HL-60 (cell line): ENCODE measurements at regions not wholly inside any gene's neighbourhood (a gene's known extent, or its start where the extent isn't known, plus 50 kb on each side); places are given as distances from the start of the nearest gene placed in this dataset.
"Not testable (repeated sequence)": the region's sequence is repeated elsewhere in the genome, so short reads cannot be mapped to it uniquely, and the experiment has no call there.

Experiments
- DNase-seq, 2 experiments: peaks; one replicate each; pipeline ENCODE4 v3.0.0-alpha.2; 2010 to 2020; ENCODE audit warnings: low read depth in 1 of 2, low spot score in 1 of 2
- H3K27ac ChIP-seq: fragments of 250-450 bp; sonication (Bioruptor Pico); replicated peaks from 2 replicates; pipeline ENCODE4 v1.5.1; 2020; ENCODE audit warnings: mild to moderate bottlenecking, moderate library complexity
- H3K27me3 ChIP-seq: fragments of 250-450 bp; sonication (Bioruptor Pico); 2 replicates; pipeline ENCODE4 v1.5.1; 2021; ENCODE audit warnings: mild to moderate bottlenecking, moderate library complexity; ENCODE audit not compliant: insufficient read depth, poor library complexity, severe bottlenecking
- H3K4me3 ChIP-seq: replicated peaks from 2 replicates; pipeline ENCODE4 v1.5.1; 2011; ENCODE audit warnings: mild to moderate bottlenecking, control low read depth, low read length; ENCODE audit not compliant: insufficient read depth
- CTCF ChIP-seq: IDR thresholded peaks from one replicate; pipeline ENCODE4 v1.5.1; 2011; ENCODE audit warnings: low read length, control low read depth, inconsistent platforms; ENCODE audit not compliant: insufficient read depth
- GABPA ChIP-seq: IDR thresholded peaks from 2 replicates; pipeline ENCODE4 v1.6.1; 2012; ENCODE audit warnings: low read depth
- POLR2AphosphoS5 ChIP-seq: IDR thresholded peaks from 2 replicates; pipeline ENCODE4 v1.6.1; 2012; ENCODE audit warnings: low read depth
- REST ChIP-seq: IDR thresholded peaks from 2 replicates; pipeline ENCODE4 v1.6.1; 2012; ENCODE audit warnings: low read depth; ENCODE audit not compliant: insufficient replicate concordance
- SPI1 ChIP-seq: IDR thresholded peaks from 2 replicates; pipeline ENCODE4 v1.6.1; 2012; ENCODE audit warnings: low read depth, mild to moderate bottlenecking, borderline replicate concordance

GRCh38 chr1:100795646-100795985 lies 76.1 kb downstream of the VCAM1 start:
- Histone ChIP-seq H3K27ac (no peak overlapping the region), H3K4me3 (no peak overlapping the region), H3K27me3 (no peaks in the 10 kb centered on the region)
- no peak for DNase-seq
- TF ChIP-seq SPI1: no peak
- TF ChIP-seq REST: no peak
- no peak for TF ChIP-seq CTCF
- no peak for TF ChIP-seq POLR2AphosphoS5
- TF ChIP-seq GABPA: no peak

- TF ChIP-seq SPI1 (no peak), CTCF (no peak)
- no peak overlapping the region for H3K27ac ChIP-seq
These were observed 76.5 kb downstream of the VCAM1 start for GRCh38 chr1:100796046-100796445.

GRCh38 chr1:100799548-100799947 lies 80.0 kb downstream of the VCAM1 start:
- DNase-seq: no peak
- no peaks in the 10 kb centered on the region for H3K27me3 ChIP-seq
- H3K27ac ChIP-seq: no peak overlapping the region
- TF ChIP-seq POLR2AphosphoS5 (no peak), SPI1 (no peak), REST (no peak), CTCF (no peak)
- H3K4me3 ChIP-seq: no peak overlapping the region

More at GRCh38 chr1:100796046-100796445, 76.5 kb downstream of the VCAM1 start:
- no peaks in the 10 kb centered on the region for H3K27me3 ChIP-seq
- DNase-seq: no peak
- H3K4me3 ChIP-seq: no peak overlapping the region

GRCh38 chr1:100799954-100800612 lies 80.5 kb downstream of the VCAM1 start:
- TF ChIP-seq SPI1: no peak
- no peak for TF ChIP-seq POLR2AphosphoS5
- no peak for TF ChIP-seq CTCF
- TF ChIP-seq GABPA: no peak
- no peak for TF ChIP-seq REST
- no peak for DNase-seq
- Histone ChIP-seq H3K27me3 (no peaks in the 10 kb centered on the region), H3K27ac (no peak overlapping the region), H3K4me3 (no peak overlapping the region)

- H3K27me3 ChIP-seq, DNase-seq, H3K4me3 ChIP-seq, H3K27ac ChIP-seq: not testable (repeated sequence)
These were observed 81.7 kb downstream of the VCAM1 start for GRCh38 chr1:100801256-100801655.
